ENCODE measurements at regions not wholly inside any gene's neighbourhood (a gene's known extent, or its start where the extent isn't known, plus 50 kb on each side); places are given as distances from the start of the nearest gene placed in this dataset.

GRCh38 chr11:128125723-128126122 is 461.6 kb downstream of the ETS1 start:
- no peak for DNase-seq
- CTCF ChIA-PET = no interaction called here
- Mint-ChIP-seq H3K27me3 (ENCODE audit: low read depth) (no peaks in the 10 kb centered on the region), H3K4me1 (ENCODE audit: low read depth) (no peaks in the 10 kb centered on the region), H3K9me3 (no peaks in the 10 kb centered on the region), H3K36me3 (ENCODE audit: low read depth) (no peaks in the 10 kb centered on the region), H3K27ac (no peak overlapping the region), H3K4me3 (no peak overlapping the region)
- intact Hi-C loops (cut with micrococcal nuclease) = no loop called here

GRCh38 chr11:128116885-128117284 is 470.5 kb downstream of the ETS1 start:
- CTCF ChIA-PET = no interaction called here
- peaks cover 6% of the 10 kb centered on the region for H3K9me3 Mint-ChIP-seq
- intact Hi-C loops (cut with micrococcal nuclease) = no loop called here

DNA sequence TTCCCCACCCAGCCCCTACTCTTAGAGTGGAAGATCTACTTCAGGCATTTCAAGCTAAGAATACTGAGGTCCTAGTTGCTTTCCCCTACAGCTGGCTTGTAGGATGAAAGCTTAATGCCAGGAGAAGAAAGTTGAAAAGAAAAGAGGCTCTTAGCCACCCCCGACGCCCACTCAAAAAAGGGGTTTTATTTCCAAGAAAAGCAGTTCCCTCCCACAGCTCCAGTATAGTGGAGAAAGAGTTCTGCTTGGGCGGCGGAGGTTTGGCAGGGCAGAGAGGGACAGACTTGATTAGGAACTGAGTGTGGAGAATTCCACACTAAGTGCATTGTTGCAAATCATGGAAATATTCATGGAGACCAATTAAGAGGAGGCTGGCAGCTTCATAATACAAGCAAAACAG is 470.9 kb downstream of the ETS1 start:
- CTCF ChIA-PET = no interaction called here
- Mint-ChIP-seq H3K27me3 (ENCODE audit: low read depth) (peaks cover 3% of the 10 kb centered on the region), H3K27ac (no peak overlapping the region), H3K9me3 (peaks cover 6% of the 10 kb centered on the region), H3K4me3 (no peak overlapping the region), H3K36me3 (ENCODE audit: low read depth) (no peaks in the 10 kb centered on the region), H3K4me1 (ENCODE audit: low read depth) (no peaks in the 10 kb centered on the region)
- intact Hi-C loops (cut with micrococcal nuclease) = no loop called here
- no peak for DNase-seq

More at GRCh38 chr11:128116885-128117284, 470.5 kb downstream of the ETS1 start:
- H3K36me3 Mint-ChIP-seq (ENCODE audit: low read depth) = no peaks in the 10 kb centered on the region
- no peak for DNase-seq
- H3K27me3 Mint-ChIP-seq (ENCODE audit: low read depth) = peaks cover 3% of the 10 kb centered on the region
- H3K4me3 Mint-ChIP-seq = no peak overlapping the region
- no peaks in the 10 kb centered on the region for H3K4me1 Mint-ChIP-seq (ENCODE audit: low read depth)
- H3K27ac Mint-ChIP-seq = no peak overlapping the region

DNA sequence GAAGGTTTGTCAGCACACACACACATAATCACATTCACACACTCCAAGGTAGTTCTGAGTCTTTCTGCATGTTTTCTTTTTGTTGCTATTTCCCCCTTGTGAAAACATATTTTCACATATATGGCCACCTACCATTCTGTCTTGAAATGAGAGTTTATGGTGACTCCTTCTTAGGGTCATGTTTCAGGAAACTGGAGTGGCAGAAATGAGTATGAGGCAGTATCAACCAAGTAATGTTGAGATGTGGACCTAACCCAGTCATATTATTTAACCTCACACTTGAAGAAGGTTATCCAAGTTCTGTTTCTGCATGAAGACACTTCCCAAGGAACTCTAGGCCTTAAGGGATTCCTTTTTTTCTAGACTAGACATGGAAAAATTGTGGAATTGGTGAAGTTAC is 481.4 kb downstream of the ETS1 start:
- Mint-ChIP-seq H3K36me3 (ENCODE audit: low read depth) (no peaks in the 10 kb centered on the region), H3K27me3 (ENCODE audit: low read depth) (no peaks in the 10 kb centered on the region), H3K9me3 (peaks cover 3% of the 10 kb centered on the region), H3K27ac (no peak overlapping the region), H3K4me3 (no peak overlapping the region), H3K4me1 (ENCODE audit: low read depth) (peaks cover 36% of the 10 kb centered on the region)
- intact Hi-C loops (cut with micrococcal nuclease) = no loop called here
- no peak for DNase-seq
- CTCF ChIA-PET = no interaction called here

GRCh38 chr11:128105511-128105910 is 481.8 kb downstream of the ETS1 start:
- Mint-ChIP-seq H3K4me3 (no peak overlapping the region), H3K27me3 (ENCODE audit: low read depth) (no peaks in the 10 kb centered on the region), H3K27ac (no peak overlapping the region), H3K4me1 (ENCODE audit: low read depth) (peaks cover 36% of the 10 kb centered on the region), H3K36me3 (ENCODE audit: low read depth) (no peaks in the 10 kb centered on the region), H3K9me3 (peaks cover 3% of the 10 kb centered on the region)
- intact Hi-C loops (cut with micrococcal nuclease) = no loop called here
- no peak for DNase-seq
- CTCF ChIA-PET = interaction anchor here (1.9 kb wide), 1 partner anchor 52 kb away, joined by 7 read pairs; no protein-coding TSS in a partner anchor

DNA sequence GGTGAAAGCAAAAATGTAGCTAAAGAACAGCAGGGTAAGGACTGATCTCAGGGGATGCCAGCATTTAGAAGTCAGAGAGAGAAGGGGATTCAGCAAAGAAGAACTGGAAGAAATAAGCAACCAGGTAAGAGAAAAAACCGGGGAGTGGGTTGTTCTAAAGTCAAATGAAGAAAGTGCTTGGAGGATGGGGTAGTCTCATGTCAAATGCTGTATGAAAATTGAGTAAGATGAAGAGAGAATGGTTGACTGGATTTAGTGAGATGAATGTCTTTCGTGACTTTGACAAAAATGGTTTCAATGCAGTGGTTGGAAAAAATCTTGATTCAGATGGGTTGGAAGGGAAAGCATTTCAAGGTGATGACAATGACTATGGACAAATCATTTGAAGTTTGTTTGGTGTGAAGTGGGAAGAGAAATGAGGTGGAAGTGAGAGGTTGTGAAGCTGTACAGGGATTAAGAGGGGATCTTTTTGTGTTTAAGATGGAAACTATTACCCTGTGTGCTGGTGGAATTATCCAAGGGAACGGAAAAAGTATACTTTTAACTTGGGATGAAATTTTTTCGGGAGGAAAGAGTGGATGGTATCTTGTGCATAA is 484.0 kb downstream of the ETS1 start:
- Mint-ChIP-seq H3K4me1 (ENCODE audit: low read depth) (peaks cover 47% of the 10 kb centered on the region), H3K27ac (peak overlapping the region; percentile 26), H3K9me3 (peaks cover 2% of the 10 kb centered on the region), H3K27me3 (ENCODE audit: low read depth) (no peaks in the 10 kb centered on the region), H3K36me3 (ENCODE audit: low read depth) (no peaks in the 10 kb centered on the region), H3K4me3 (no peak overlapping the region)
- intact Hi-C loops (cut with micrococcal nuclease) = loop anchor here (1.0 to 5.0 kb wide), 3 partner anchors 52 to 134 kb away; no protein-coding TSS in a partner anchor
- CTCF ChIA-PET = interaction anchor here (0.7 to 1.9 kb wide), 4 partner anchors 51 to 57 kb away, joined by 3 to 7 read pairs (median 4); no protein-coding TSS in a partner anchor
- no peak for DNase-seq

- H3K27me3 Mint-ChIP-seq (ENCODE audit: low read depth) = no peaks in the 10 kb centered on the region
- CTCF ChIA-PET = no interaction called here
- no peaks in the 10 kb centered on the region for H3K36me3 Mint-ChIP-seq (ENCODE audit: low read depth)
- H3K27ac Mint-ChIP-seq = peak overlapping the region; percentile 76
- DNase-seq = peak; percentile 9
- intact Hi-C loops (cut with micrococcal nuclease) = loop anchor here (2.0 kb wide), 1 partner anchor 14 kb away; no protein-coding TSS in a partner anchor
- H3K9me3 Mint-ChIP-seq = no peaks in the 10 kb centered on the region
- H3K4me1 Mint-ChIP-seq (ENCODE audit: low read depth) = peaks cover 39% of the 10 kb centered on the region
- no peak overlapping the region for H3K4me3 Mint-ChIP-seq
Measured at GRCh38 chr11:128098781-128099180, 488.6 kb downstream of the ETS1 start.

DNA sequence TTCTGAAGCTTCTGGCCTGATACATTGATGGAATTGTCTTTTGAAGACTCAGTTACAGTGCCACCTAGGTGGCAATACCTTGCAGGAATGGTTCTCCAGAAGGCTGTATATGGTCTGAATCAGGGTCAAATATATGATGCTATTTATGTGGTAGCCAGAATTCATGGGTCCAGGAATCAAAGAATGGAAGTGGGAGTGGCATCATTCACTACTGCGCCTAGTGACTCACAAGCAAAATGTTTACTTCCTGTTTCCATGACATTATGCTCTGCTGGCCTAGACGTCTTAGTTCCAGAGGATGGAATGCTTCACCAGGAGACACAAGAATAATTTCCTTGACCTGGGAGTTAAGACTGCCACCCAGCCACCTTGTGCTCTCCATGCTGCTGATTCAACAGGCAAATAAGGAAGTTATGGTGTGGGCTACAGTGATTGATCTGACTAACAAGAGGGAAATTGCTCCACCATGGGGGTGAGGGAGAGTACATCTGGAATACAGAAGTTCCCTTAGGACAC is 491.8 kb downstream of the ETS1 start:
- CTCF ChIA-PET = interaction anchor here (1.1 kb wide), 1 partner anchor 57 kb away, joined by 3 read pairs; no protein-coding TSS in a partner anchor
- no peaks in the 10 kb centered on the region for H3K9me3 Mint-ChIP-seq
- peaks cover 25% of the 10 kb centered on the region for H3K4me1 Mint-ChIP-seq (ENCODE audit: low read depth)
- DNase-seq = no peak
- no peaks in the 10 kb centered on the region for H3K27me3 Mint-ChIP-seq (ENCODE audit: low read depth)
- no peak overlapping the region for H3K4me3 Mint-ChIP-seq
- H3K27ac Mint-ChIP-seq = no peak overlapping the region
- intact Hi-C loops (cut with micrococcal nuclease) = no loop called here
- no peaks in the 10 kb centered on the region for H3K36me3 Mint-ChIP-seq (ENCODE audit: low read depth)

DNA sequence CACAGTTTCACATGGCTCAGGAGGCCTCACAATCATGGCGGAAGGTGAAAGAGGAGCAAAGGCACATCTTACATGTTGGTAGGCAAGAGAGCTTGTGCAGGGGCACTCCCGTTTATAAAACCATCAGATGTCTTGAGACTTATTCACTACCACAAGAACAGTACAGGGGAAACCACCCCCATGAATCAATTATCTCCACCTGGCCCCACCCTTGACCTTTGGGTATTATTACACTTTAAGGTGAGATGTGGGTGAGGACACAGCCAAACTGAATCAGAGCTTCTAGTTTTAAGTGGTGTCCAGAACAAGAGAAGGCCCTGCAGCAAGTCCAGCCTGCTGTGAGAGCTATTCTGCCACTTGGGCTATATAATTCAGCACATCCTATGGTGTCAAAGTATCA is 493.7 kb downstream of the ETS1 start:
- no peak for DNase-seq
- Mint-ChIP-seq H3K9me3 (peaks cover 10% of the 10 kb centered on the region), H3K27ac (no peak overlapping the region), H3K4me1 (ENCODE audit: low read depth) (peaks cover 19% of the 10 kb centered on the region), H3K27me3 (ENCODE audit: low read depth) (no peaks in the 10 kb centered on the region), H3K4me3 (no peak overlapping the region), H3K36me3 (ENCODE audit: low read depth) (peaks cover 2% of the 10 kb centered on the region)
- intact Hi-C loops (cut with micrococcal nuclease) = no loop called here
- CTCF ChIA-PET = interaction anchor here (0.8 kb wide), 1 partner anchor 55 kb away, joined by 3 read pairs; no protein-coding TSS in a partner anchor

DNA sequence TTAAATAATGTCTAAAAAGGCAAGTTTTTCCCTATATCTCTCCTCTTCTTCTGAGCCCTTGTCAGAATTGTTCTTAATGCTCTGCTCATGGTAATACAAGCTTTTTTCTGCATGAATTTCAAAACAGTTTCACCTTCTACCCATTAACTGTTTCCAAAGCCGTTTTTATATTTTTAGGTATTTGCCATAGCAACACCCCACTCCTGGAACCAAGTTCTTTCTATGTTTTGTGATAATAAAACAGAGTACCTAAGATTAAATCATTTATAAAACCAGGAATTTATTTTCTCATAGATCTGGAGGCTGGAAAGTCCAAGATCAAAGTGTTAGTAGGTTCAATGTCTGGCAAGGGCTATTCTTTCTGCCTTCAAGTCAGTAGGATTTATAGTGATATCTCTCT is 497.4 kb downstream of the ETS1 start:
- Mint-ChIP-seq H3K36me3 (ENCODE audit: low read depth) (peaks cover 2% of the 10 kb centered on the region), H3K4me3 (no peak overlapping the region), H3K4me1 (ENCODE audit: low read depth) (peaks cover 27% of the 10 kb centered on the region), H3K9me3 (peaks cover 10% of the 10 kb centered on the region), H3K27me3 (ENCODE audit: low read depth) (no peaks in the 10 kb centered on the region), H3K27ac (no peak overlapping the region)
- intact Hi-C loops (cut with micrococcal nuclease) = no loop called here
- CTCF ChIA-PET = no interaction called here
- DNase-seq = no peak

GRCh38 chr11:128086794-128087193 is 500.6 kb downstream of the ETS1 start:
- Mint-ChIP-seq H3K36me3 (ENCODE audit: low read depth) (peaks cover 2% of the 10 kb centered on the region), H3K4me3 (no peak overlapping the region), H3K4me1 (ENCODE audit: low read depth) (peaks cover 44% of the 10 kb centered on the region), H3K27me3 (ENCODE audit: low read depth) (no peaks in the 10 kb centered on the region), H3K9me3 (peaks cover 13% of the 10 kb centered on the region), H3K27ac (no peak overlapping the region)
- DNase-seq = no peak
- CTCF ChIA-PET = interaction anchor here (0.9 to 2.5 kb wide), 4 partner anchors 10 to 71 kb away, joined by 3 to 12 read pairs (median 6); no protein-coding TSS in a partner anchor
- intact Hi-C loops (cut with micrococcal nuclease) = loop anchor here (2.0 kb wide), 1 partner anchor 48 kb away; no protein-coding TSS in a partner anchor

GRCh38 chr11:128085276-128085675 is 502.1 kb downstream of the ETS1 start:
- peaks cover 47% of the 10 kb centered on the region for H3K4me1 Mint-ChIP-seq (ENCODE audit: low read depth)
- H3K36me3 Mint-ChIP-seq (ENCODE audit: low read depth) = peaks cover 2% of the 10 kb centered on the region
- DNase-seq = no peak
- no peak overlapping the region for H3K27ac Mint-ChIP-seq
- H3K4me3 Mint-ChIP-seq = no peak overlapping the region
- peaks cover 11% of the 10 kb centered on the region for H3K9me3 Mint-ChIP-seq
- intact Hi-C loops (cut with micrococcal nuclease) = loop anchor here (2.0 kb wide), 1 partner anchor 14 kb away; no protein-coding TSS in a partner anchor
- CTCF ChIA-PET = interaction anchor here (0.8 to 2.5 kb wide), 3 partner anchors 46 to 745 kb away, joined by 3 to 12 read pairs (median 4); no protein-coding TSS in a partner anchor
- H3K27me3 Mint-ChIP-seq (ENCODE audit: low read depth) = no peaks in the 10 kb centered on the region

GRCh38 chr11:128082574-128082973 is 504.8 kb downstream of the ETS1 start:
- H3K9me3 Mint-ChIP-seq = peaks cover 3% of the 10 kb centered on the region
- intact Hi-C loops (cut with micrococcal nuclease) = no loop called here
- H3K4me1 Mint-ChIP-seq (ENCODE audit: low read depth) = peaks cover 49% of the 10 kb centered on the region
- H3K27ac Mint-ChIP-seq = no peak overlapping the region
- no peak overlapping the region for H3K4me3 Mint-ChIP-seq
- DNase-seq = no peak
- H3K36me3 Mint-ChIP-seq (ENCODE audit: low read depth) = no peaks in the 10 kb centered on the region
- H3K27me3 Mint-ChIP-seq (ENCODE audit: low read depth) = no peaks in the 10 kb centered on the region
- CTCF ChIA-PET = interaction anchor here (1.1 kb wide), 1 partner anchor 32 kb away, joined by 3 read pairs; no protein-coding TSS in a partner anchor

All from activated naive CD4-positive, alpha-beta T cell treated with anti-CD3 and anti-CD28 coated beads for 36 hours (primary cell).